ENCODE measurements at regions not wholly inside any gene's neighbourhood (a gene's known extent, or its start where the extent isn't known, plus 50 kb on each side); places are given as distances from the start of the nearest gene placed in this dataset.
"Not testable (repeated sequence)": the region's sequence is repeated elsewhere in the genome, so short reads cannot be mapped to it uniquely, and the experiment has no call there.

DNA sequence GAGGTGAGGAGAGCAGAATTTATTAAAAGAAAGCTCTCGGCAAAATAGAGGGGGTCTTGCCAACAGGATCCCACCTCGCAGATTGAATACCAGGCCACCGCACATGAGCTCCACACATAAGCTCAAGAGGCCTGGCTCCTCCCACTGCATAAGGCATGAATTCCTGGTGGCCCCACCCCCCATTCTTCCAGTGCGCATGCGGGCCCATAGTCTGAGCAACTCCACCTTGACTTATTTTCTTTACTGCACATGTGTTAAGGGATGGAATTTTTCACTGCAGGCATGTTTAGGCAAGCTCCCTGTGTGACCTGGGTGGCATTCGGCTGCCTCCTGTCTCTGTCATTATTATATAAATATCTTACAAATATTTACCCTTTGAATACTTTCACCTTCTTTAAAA lies 412.5 kb downstream of the RMST start:
- Mint-ChIP-seq H3K36me3 (ENCODE audit: insufficient read depth) (no peaks in the 10 kb centered on the region), H3K9me3 (ENCODE audit: low read depth) (no peaks in the 10 kb centered on the region), H3K4me1 (ENCODE audit: low read depth) (no peaks in the 10 kb centered on the region), H3K4me3 (ENCODE audit: low read depth) (no peak overlapping the region), H3K27me3 (no peaks in the 10 kb centered on the region), H3K27ac (no peak overlapping the region)
- TF ChIP-seq, protein P1, sequence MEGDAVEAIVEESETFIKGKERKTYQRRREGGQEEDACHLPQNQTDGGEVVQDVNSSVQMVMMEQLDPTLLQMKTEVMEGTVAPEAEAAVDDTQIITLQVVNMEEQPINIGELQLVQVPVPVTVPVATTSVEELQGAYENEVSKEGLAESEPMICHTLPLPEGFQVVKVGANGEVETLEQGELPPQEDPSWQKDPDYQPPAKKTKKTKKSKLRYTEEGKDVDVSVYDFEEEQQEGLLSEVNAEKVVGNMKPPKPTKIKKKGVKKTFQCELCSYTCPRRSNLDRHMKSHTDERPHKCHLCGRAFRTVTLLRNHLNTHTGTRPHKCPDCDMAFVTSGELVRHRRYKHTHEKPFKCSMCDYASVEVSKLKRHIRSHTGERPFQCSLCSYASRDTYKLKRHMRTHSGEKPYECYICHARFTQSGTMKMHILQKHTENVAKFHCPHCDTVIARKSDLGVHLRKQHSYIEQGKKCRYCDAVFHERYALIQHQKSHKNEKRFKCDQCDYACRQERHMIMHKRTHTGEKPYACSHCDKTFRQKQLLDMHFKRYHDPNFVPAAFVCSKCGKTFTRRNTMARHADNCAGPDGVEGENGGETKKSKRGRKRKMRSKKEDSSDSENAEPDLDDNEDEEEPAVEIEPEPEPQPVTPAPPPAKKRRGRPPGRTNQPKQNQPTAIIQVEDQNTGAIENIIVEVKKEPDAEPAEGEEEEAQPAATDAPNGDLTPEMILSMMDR (IDR thresholded peaks at IDR 0.05; ENCODE audit: unreplicated experiment): no peak
- no peak for DNase-seq (ENCODE audit: low spot score, unreplicated experiment)

DNA sequence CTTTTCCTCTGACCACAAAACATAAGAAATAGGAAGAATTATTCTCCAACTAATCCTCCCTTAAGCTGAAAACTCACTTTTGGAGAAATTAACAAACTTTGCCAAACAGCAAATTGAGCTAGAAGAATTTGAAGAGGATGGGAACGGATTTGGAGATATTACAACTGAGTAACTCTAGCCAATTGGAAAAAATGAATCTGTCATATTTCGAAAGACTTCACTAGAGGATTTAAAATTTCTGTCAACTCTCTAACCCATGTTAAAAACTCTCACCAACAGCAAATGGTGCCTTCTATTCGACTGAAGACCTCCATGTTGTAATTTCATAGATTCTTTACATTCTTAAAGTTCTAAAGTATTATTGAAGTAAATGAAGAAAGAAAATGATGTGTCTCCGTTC lies 414.2 kb downstream of the RMST start:
- TF ChIP-seq, protein P1 (IDR thresholded peaks at IDR 0.05; ENCODE audit: unreplicated experiment): no peak
- Mint-ChIP-seq H3K9me3 (ENCODE audit: low read depth) (peaks cover 4% of the 10 kb centered on the region), H3K27ac (no peak overlapping the region), H3K4me3 (ENCODE audit: low read depth) (no peak overlapping the region), H3K36me3 (ENCODE audit: insufficient read depth) (no peaks in the 10 kb centered on the region), H3K4me1 (ENCODE audit: low read depth) (no peaks in the 10 kb centered on the region), H3K27me3 (no peaks in the 10 kb centered on the region)
- DNase-seq (ENCODE audit: low spot score, unreplicated experiment): no peak

DNA sequence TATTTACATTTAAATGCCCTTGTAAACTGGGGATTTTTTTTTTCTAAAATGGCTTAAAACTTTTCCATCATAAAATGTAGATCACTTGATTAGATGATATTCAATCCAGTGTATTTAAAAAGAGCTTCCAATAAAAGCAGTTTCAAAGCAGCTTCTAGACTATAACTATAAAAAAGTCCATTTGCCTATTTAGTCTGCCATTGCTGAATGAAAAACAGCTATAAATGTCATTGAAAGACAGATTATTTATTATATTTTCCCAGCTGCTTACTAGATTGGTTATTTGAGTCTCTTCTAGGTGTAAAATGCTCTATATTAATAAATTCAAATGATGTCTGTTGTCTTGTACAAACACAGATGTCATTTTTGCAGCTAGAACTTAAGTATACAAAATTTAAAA lies 414.8 kb downstream of the RMST start:
- TF ChIP-seq, protein P1 (IDR thresholded peaks at IDR 0.05; ENCODE audit: unreplicated experiment): no peak
- Mint-ChIP-seq H3K27me3 (no peaks in the 10 kb centered on the region), H3K9me3 (ENCODE audit: low read depth) (peaks cover 10% of the 10 kb centered on the region), H3K36me3 (ENCODE audit: insufficient read depth) (no peaks in the 10 kb centered on the region), H3K4me3 (ENCODE audit: low read depth) (no peak overlapping the region), H3K27ac (no peak overlapping the region), H3K4me1 (ENCODE audit: low read depth) (no peaks in the 10 kb centered on the region)
- DNase-seq (ENCODE audit: low spot score, unreplicated experiment): no peak

DNA sequence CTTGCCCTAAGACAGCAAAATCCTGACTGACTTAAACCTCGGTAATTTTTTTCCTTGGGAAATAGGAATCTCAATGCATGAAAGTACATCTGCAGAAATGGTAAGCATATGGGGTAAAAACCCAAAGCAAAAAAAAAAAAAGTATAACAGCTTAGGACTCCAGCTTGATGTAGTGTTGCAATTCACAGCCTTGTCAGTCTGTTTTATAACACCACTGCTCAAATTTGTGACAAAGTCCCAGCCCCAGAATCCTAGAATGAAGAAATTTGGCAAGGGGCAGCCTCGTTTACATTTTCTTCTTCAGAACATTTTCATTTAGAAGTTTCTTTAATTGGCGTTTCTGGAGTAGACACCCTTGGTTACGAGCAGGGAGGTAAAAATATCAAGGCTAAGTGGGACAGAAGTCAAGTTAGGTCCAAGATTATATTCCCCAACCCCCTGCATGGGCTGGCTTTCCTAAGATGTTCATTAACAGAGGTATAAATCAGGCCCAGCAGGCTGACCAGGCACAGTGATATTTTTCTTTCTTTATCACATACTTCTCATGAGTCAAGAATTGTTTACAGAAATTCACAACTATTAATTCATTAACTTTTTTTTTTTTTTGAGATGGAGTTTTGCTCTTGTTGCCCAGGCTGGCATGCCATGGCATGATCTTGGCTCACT lies 424.0 kb downstream of the RMST start:
- H3K9me3 Mint-ChIP-seq (ENCODE audit: low read depth): peaks cover 8% of the 10 kb centered on the region
- H3K36me3 Mint-ChIP-seq (ENCODE audit: insufficient read depth): no peaks in the 10 kb centered on the region
- DNase-seq (ENCODE audit: low spot score, unreplicated experiment): no peak
- no peak overlapping the region for H3K4me3 Mint-ChIP-seq (ENCODE audit: low read depth)
- no peaks in the 10 kb centered on the region for H3K27me3 Mint-ChIP-seq
- H3K27ac Mint-ChIP-seq: no peak overlapping the region
- TF ChIP-seq, protein P1 (IDR thresholded peaks at IDR 0.05; ENCODE audit: unreplicated experiment): no peak
- no peaks in the 10 kb centered on the region for H3K4me1 Mint-ChIP-seq (ENCODE audit: low read depth)

DNA sequence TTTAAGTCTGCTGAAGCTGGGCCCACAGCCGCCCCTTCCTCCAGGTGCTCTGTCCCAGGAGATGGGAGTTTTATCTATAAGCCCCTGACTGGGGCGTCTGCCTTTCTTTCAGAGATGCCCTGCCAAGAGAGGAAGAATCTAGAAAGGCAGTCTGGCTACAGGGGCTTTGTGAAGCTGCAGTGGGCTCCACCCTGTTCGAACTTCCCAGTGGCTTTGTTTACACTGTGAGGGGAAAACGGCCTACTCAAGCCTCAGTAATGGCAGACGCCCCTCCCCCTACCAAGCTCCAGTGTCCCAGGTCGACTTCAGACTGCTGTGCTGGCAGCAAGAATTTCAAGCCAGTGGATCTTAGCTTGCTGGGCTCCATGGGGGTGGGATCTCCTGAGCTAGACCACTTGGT lies 435.3 kb downstream of the RMST start:
- H3K9me3 Mint-ChIP-seq (ENCODE audit: low read depth): peaks cover 24% of the 10 kb centered on the region
- not testable (repeated sequence) for DNase-seq (ENCODE audit: low spot score, unreplicated experiment)

DNA sequence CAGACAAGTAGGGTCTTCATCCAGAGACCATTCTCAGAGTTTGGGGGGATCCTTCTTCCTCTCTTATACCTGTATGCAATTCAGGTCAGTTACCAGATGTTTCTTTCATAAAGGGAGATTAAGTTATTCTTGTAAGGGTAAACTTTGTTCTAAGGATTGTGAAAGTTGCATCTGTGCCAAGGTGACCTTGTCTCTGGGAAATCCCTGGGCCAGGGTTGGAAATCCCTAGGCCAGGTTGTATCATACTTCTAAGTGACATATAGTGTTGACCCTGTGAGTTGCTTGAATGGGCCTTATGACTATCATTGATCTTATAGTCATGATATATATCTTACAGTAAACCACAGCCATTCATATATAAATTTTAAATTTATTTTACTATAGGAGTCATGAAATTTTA lies 436.9 kb downstream of the RMST start:
- Mint-ChIP-seq H3K27ac (no peak overlapping the region), H3K36me3 (ENCODE audit: insufficient read depth) (no peaks in the 10 kb centered on the region), H3K27me3 (no peaks in the 10 kb centered on the region), H3K4me1 (ENCODE audit: low read depth) (no peaks in the 10 kb centered on the region), H3K9me3 (ENCODE audit: low read depth) (peaks cover 18% of the 10 kb centered on the region), H3K4me3 (ENCODE audit: low read depth) (no peak overlapping the region)
- no peak for DNase-seq (ENCODE audit: low spot score, unreplicated experiment)
- TF ChIP-seq, protein P1 (IDR thresholded peaks at IDR 0.05; ENCODE audit: unreplicated experiment): no peak

More for the DNA sequence above, 435.3 kb downstream of the RMST start:
- H3K27me3 Mint-ChIP-seq; H3K36me3 Mint-ChIP-seq (ENCODE audit: insufficient read depth); H3K27ac Mint-ChIP-seq; H3K4me1 Mint-ChIP-seq (ENCODE audit: low read depth); H3K4me3 Mint-ChIP-seq (ENCODE audit: low read depth): not testable (repeated sequence)

Measured in progenitor cell of endocrine pancreas (in vitro differentiated cells).